PFSK-1 (cell line): ENCODE measurements at regions not wholly inside any gene's neighbourhood (a gene's known extent, or its start where the extent isn't known, plus 50 kb on each side); places are given as distances from the start of the nearest gene placed in this dataset.

ENCODE experiments used
- FOXP2 ChIP-seq: optimal IDR thresholded peaks from 2 replicates; pipeline ENCODE3; 2011; ENCODE audit warnings: borderline replicate concordance, control low read depth, inconsistent platforms; ENCODE audit not compliant: insufficient read depth; ENCODE audit errors: extremely low read length, extremely low read depth
- POLR2AphosphoS5 ChIP-seq: IDR thresholded peaks from 2 replicates; pipeline ENCODE4 v1.6.1; 2012; ENCODE audit warnings: low read depth, mild to moderate bottlenecking, control low read depth, low read length, moderate library complexity
- REST ChIP-seq, 2 experiments: IDR thresholded peaks; 2 replicates each; pipeline versions ENCODE4 v1.6.1 to v1.8.0; 2011 to 2012; ENCODE audit warnings: low read depth in 2 of 2, low read length in 2 of 2, control low read depth in 1 of 2, inconsistent platforms in 1 of 2, mild to moderate bottlenecking in 1 of 2, moderate library complexity in 1 of 2; ENCODE audit not compliant: insufficient read depth in 1 of 2
- SIN3A ChIP-seq: IDR thresholded peaks from 2 replicates; pipeline ENCODE4 v1.6.1; 2012; ENCODE audit warnings: mild to moderate bottlenecking, low read length, moderate library complexity, borderline replicate concordance; ENCODE audit not compliant: insufficient read depth
- TAF1 ChIP-seq: IDR thresholded peaks from 2 replicates; pipeline ENCODE4 v1.6.1; 2012; ENCODE audit warnings: low read length, control low read depth, borderline replicate concordance; ENCODE audit not compliant: insufficient read depth

DNA sequence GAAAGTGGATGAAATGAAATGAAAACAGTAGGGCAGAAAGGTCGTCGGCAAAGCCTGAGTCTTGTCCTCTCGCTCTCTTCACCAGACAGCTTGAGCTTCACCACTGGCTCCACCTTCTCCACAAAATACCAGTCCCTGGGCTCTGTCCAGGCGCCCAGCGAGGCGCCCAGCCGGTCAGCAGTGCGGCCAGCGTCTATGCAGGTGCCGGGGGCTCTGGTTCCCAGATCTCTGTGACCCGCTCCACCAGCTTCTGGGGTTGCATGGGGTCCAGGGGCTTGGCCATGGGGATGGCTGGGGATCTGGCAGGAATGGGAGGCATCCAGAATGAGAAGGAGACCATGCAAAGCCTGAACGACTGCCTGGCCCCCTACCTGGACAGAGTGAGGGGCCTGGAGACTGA, 600.5 kb upstream of the ZP4 start:
- TF ChIP-seq SIN3A (no peak), FOXP2 (no peak), TAF1 (no peak), POLR2AphosphoS5 (no peak), REST (IDR thresholded peaks at IDR 0.05; ENCODE audit: insufficient read depth in 1 of 2, low read depth in 2 of 2, low read length in 2 of 2) (no peak)

GRCh38 chr1:238489006-238489405, 598.3 kb upstream of the ZP4 start:
- TF ChIP-seq FOXP2, result no peak
- TF ChIP-seq REST (IDR thresholded peaks at IDR 0.05; ENCODE audit: insufficient read depth in 1 of 2, low read depth in 2 of 2, low read length in 2 of 2), result no peak
- no peak for TF ChIP-seq SIN3A
- no peak for TF ChIP-seq POLR2AphosphoS5
- no peak for TF ChIP-seq TAF1

DNA sequence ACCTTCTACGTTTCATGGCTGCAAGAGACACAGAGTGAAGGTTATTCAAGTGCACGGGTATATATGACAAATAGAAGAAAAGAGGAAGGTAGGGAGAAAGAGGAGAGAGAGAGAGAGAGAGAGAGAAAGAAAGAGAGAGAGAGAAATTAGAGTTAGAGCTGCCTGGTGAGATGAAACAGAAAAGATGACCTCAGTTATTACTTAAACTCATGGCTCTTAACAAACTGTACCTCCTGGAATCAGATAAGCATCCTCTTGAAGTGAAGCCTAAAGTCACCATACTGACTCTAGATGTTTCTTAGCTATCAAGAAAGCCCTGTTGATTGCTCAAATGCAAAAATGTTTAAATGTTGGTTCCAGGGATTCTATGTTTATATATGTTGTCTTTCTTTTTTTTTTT, 597.7 kb upstream of the ZP4 start:
- TF ChIP-seq POLR2AphosphoS5 (no peak), REST (IDR thresholded peaks at IDR 0.05; ENCODE audit: insufficient read depth in 1 of 2, low read depth in 2 of 2, low read length in 2 of 2) (no peak), TAF1 (no peak), FOXP2 (no peak), SIN3A (no peak)

DNA sequence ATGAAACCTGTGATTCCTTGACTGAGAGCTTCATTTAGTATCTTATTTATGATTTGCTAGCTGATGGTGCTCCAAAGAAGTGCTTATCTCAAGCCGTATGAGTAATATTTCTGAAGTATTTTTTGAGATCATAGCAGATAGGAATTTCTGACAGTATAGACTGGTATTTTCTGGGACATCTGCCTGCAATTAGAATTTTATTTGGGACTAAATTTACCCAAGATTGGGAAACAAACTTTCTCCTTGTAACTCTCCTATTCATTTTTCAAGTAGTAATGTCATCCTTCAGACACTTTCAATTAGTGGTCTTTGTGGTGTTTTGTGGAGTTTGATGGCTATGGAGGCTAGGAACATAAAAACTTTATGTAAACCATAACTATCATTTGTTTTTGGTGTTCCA, 597.2 kb upstream of the ZP4 start:
- TF ChIP-seq REST (IDR thresholded peaks at IDR 0.05; ENCODE audit: insufficient read depth in 1 of 2, low read depth in 2 of 2, low read length in 2 of 2) (no peak), SIN3A (no peak), FOXP2 (no peak), TAF1 (no peak), POLR2AphosphoS5 (no peak)

DNA sequence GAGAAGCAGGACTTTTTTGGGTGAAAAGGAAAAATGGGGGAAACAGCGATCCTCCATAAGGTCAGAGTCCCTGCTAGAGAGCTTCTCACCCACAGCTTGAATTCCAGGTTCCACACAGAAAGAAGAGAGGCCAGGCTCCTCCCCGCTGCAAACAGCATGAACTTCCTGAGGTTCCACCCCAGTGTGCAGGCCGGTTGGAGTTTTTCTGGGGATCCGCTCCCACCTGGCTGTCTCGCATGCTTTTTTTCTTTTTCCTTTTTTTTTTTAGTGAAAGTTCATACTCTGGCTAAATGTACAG, 595.1 kb upstream of the ZP4 start:
- no peak for TF ChIP-seq SIN3A
- peak; percentile 80 for TF ChIP-seq POLR2AphosphoS5
- peak in 1 of 2 experiments; percentile 12; a peak in 1 of 4 replicates for TF ChIP-seq REST (IDR thresholded peaks at IDR 0.05; ENCODE audit: insufficient read depth in 1 of 2, low read depth in 2 of 2, low read length in 2 of 2)
- TF ChIP-seq TAF1, result peak; percentile 83; the same call in 1 of the 2 replicates
- no peak for TF ChIP-seq FOXP2
